ENCODE measurements at regions not wholly inside any gene's neighbourhood (a gene's known extent, or its start where the extent isn't known, plus 50 kb on each side); places are given as distances from the start of the nearest gene placed in this dataset.

DNA sequence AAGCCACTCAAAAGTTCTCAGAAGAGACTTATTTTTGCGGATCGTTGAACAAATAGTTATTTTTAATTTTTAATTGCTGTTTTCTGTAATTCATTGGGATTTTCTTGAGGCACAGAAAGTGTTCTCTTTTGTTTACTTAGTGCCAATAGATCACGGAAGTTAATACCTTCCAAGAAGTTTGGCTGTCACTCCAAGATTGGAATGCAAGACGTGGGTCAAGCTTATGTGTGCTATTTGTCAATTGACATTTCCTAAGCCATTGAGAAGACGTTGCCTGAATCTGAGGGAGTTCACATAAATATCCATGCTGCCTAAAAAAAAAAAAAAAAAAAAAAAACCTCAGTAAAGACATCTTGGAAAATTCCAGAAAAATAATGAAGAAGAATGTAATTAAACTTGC, 1071.4 kb upstream of the ADGRB3 start:
- Histone ChIP-seq H3K27me3 (ENCODE audit: control insufficient read depth in 5 of 5, insufficient read depth in 4 of 5, low read length in 5 of 5) (no peaks in the 10 kb centered on the region), H3K36me3 (ENCODE audit: control insufficient read depth in 5 of 5, insufficient read depth in 5 of 5, low read length in 5 of 5) (no peaks in the 10 kb centered on the region), H3K4me3 (ENCODE audit: low read depth in 1 of 5, low read length in 5 of 5) (no peak overlapping the region), H3K27ac (ENCODE audit: low read depth, low read length) (no peak overlapping the region), H3K9ac (ENCODE audit: low read length in 5 of 5) (no peak overlapping the region), H3K4me1 (ENCODE audit: control insufficient read depth in 5 of 5, insufficient read depth in 5 of 5, low read length in 5 of 5) (no peaks in the 10 kb centered on the region), H3K9me3 (ENCODE audit: control insufficient read depth in 5 of 5, low read length in 5 of 5) (no peaks in the 10 kb centered on the region)

DNA sequence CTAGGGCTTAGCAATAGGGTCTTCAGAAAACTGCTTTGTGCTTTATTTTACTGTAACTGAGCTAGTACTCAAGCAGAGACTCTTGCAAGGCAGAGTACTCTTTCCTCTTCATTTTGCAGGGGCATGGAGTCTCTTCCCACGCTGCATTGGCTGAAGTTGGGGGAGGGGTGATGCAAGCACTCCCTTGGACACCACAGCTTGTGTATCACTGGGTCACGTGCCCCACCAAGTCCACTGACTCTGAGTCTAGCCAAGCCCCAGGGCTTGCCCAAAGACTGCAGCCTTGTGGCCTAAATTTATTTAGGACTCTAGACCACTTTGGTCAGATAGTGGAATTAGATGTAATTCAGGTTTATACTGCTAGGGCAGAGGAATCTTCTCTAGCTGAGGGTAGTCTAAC, 1075.0 kb upstream of the ADGRB3 start:
- H3K36me3 ChIP-seq (ENCODE audit: control insufficient read depth in 5 of 5, insufficient read depth in 5 of 5, low read length in 5 of 5), result no peaks in the 10 kb centered on the region
- no peaks in the 10 kb centered on the region for H3K4me1 ChIP-seq (ENCODE audit: control insufficient read depth in 5 of 5, insufficient read depth in 5 of 5, low read length in 5 of 5)
- H3K4me3 ChIP-seq (ENCODE audit: low read depth in 1 of 5, low read length in 5 of 5), result no peak overlapping the region
- H3K9ac ChIP-seq (ENCODE audit: low read length in 5 of 5), result no peak overlapping the region
- H3K9me3 ChIP-seq (ENCODE audit: control insufficient read depth in 5 of 5, low read length in 5 of 5), result peaks cover 0 to 5% (median 0%) of the 10 kb centered on the region in 5 donors
- H3K27ac ChIP-seq (ENCODE audit: low read depth, low read length), result no peak overlapping the region
- H3K27me3 ChIP-seq (ENCODE audit: control insufficient read depth in 5 of 5, insufficient read depth in 4 of 5, low read length in 5 of 5), result no peaks in the 10 kb centered on the region

GRCh38 chr6:67558985-67559384, 1076.1 kb upstream of the ADGRB3 start:
- Histone ChIP-seq H3K27ac (ENCODE audit: low read depth, low read length) (no peak overlapping the region), H3K9me3 (ENCODE audit: control insufficient read depth in 5 of 5, low read length in 5 of 5) (peaks cover 0 to 5% (median 0%) of the 10 kb centered on the region in 5 donors), H3K27me3 (ENCODE audit: control insufficient read depth in 5 of 5, insufficient read depth in 4 of 5, low read length in 5 of 5) (no peaks in the 10 kb centered on the region), H3K4me3 (ENCODE audit: low read depth in 1 of 5, low read length in 5 of 5) (no peak overlapping the region), H3K36me3 (ENCODE audit: control insufficient read depth in 5 of 5, insufficient read depth in 5 of 5, low read length in 5 of 5) (no peaks in the 10 kb centered on the region), H3K4me1 (ENCODE audit: control insufficient read depth in 5 of 5, insufficient read depth in 5 of 5, low read length in 5 of 5) (no peaks in the 10 kb centered on the region), H3K9ac (ENCODE audit: low read length in 5 of 5) (no peak overlapping the region)

DNA sequence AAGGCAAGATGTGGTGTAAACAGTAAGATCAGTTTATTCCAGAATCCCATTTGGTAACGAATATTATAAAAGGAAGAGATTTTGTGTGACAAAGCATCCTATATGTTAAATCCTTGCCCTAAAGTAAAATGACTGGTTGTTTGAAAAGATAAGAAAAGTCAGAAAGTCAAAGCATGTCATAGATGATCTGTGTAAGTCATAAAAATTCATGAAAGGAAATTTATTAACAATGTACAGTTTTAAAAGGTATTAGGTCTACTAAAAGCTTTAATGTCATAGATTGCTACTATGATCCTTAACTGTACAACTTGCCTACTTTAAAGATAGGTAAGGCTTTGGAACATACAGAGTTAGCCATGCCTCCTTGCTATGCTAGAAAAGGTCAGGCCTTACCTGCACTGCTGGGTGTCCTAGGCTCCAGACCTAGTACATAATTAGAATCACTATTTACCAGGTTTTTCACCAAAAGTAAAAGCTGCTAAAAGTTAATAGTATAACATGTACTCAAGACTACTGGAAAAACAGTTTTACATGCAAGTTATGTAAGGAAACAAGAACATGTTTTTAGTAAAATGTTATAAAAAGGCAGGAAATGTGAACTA, 1090.1 kb upstream of the ADGRB3 start:
- Histone ChIP-seq H3K9me3 (ENCODE audit: control insufficient read depth in 5 of 5, low read length in 5 of 5) (peaks cover 8 to 35% (median 19%) of the 10 kb centered on the region in 5 donors), H3K9ac (ENCODE audit: low read length in 5 of 5) (no peak overlapping the region), H3K36me3 (ENCODE audit: control insufficient read depth in 5 of 5, insufficient read depth in 5 of 5, low read length in 5 of 5) (no peaks in the 10 kb centered on the region), H3K27ac (ENCODE audit: low read depth, low read length) (no peak overlapping the region), H3K27me3 (ENCODE audit: control insufficient read depth in 5 of 5, insufficient read depth in 4 of 5, low read length in 5 of 5) (no peaks in the 10 kb centered on the region), H3K4me1 (ENCODE audit: control insufficient read depth in 5 of 5, insufficient read depth in 5 of 5, low read length in 5 of 5) (no peaks in the 10 kb centered on the region), H3K4me3 (ENCODE audit: low read depth in 1 of 5, low read length in 5 of 5) (peak overlapping the region in 1 of 5 donors; percentile 25)

- H3K9ac ChIP-seq (ENCODE audit: low read length in 5 of 5), result no peak overlapping the region
Measured at GRCh38 chr6:67541586-67541985, 1093.5 kb upstream of the ADGRB3 start.

GRCh38 chr6:67538032-67538431, 1097.0 kb upstream of the ADGRB3 start:
- Histone ChIP-seq H3K9me3 (ENCODE audit: control insufficient read depth in 5 of 5, low read length in 5 of 5) (peaks cover 0 to 14% (median 4%) of the 10 kb centered on the region in 5 donors), H3K36me3 (ENCODE audit: control insufficient read depth in 5 of 5, insufficient read depth in 5 of 5, low read length in 5 of 5) (no peaks in the 10 kb centered on the region), H3K4me3 (ENCODE audit: low read depth in 1 of 5, low read length in 5 of 5) (no peak overlapping the region), H3K9ac (ENCODE audit: low read length in 5 of 5) (no peak overlapping the region), H3K27me3 (ENCODE audit: control insufficient read depth in 5 of 5, insufficient read depth in 4 of 5, low read length in 5 of 5) (no peaks in the 10 kb centered on the region), H3K27ac (ENCODE audit: low read depth, low read length) (no peak overlapping the region), H3K4me1 (ENCODE audit: control insufficient read depth in 5 of 5, insufficient read depth in 5 of 5, low read length in 5 of 5) (no peaks in the 10 kb centered on the region)

More at GRCh38 chr6:67541586-67541985, 1093.5 kb upstream of the ADGRB3 start:
- Histone ChIP-seq H3K36me3 (ENCODE audit: control insufficient read depth in 5 of 5, insufficient read depth in 5 of 5, low read length in 5 of 5) (no peaks in the 10 kb centered on the region), H3K9me3 (ENCODE audit: control insufficient read depth in 5 of 5, low read length in 5 of 5) (peaks cover 8 to 35% (median 19%) of the 10 kb centered on the region in 5 donors), H3K4me3 (ENCODE audit: low read depth in 1 of 5, low read length in 5 of 5) (no peak overlapping the region), H3K27me3 (ENCODE audit: control insufficient read depth in 5 of 5, insufficient read depth in 4 of 5, low read length in 5 of 5) (no peaks in the 10 kb centered on the region), H3K27ac (ENCODE audit: low read depth, low read length) (no peak overlapping the region), H3K4me1 (ENCODE audit: control insufficient read depth in 5 of 5, insufficient read depth in 5 of 5, low read length in 5 of 5) (no peaks in the 10 kb centered on the region)

DNA sequence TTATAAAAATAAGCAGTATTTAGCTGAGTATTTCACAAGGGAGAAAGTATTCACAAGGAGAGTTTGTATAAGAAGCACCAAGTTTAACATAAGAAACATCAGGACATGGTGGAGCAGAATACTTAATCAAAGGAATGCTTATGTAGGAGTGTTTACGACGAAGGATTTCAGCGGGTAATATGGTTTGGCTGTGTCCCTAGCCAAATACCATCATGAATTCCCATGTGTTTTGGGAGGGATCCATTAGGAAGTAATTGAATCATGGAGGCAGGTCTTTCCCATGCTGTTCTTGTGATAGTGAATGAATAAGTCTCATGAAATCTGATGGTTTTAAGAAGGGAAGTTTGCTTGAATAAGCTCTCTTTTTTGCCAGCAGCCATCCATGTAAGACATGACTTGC, 1099.1 kb upstream of the ADGRB3 start:
- H3K27me3 ChIP-seq (ENCODE audit: control insufficient read depth in 5 of 5, insufficient read depth in 4 of 5, low read length in 5 of 5), result no peaks in the 10 kb centered on the region
- H3K4me1 ChIP-seq (ENCODE audit: control insufficient read depth in 5 of 5, insufficient read depth in 5 of 5, low read length in 5 of 5), result no peaks in the 10 kb centered on the region
- H3K9ac ChIP-seq (ENCODE audit: low read length in 5 of 5), result no peak overlapping the region
- H3K9me3 ChIP-seq (ENCODE audit: control insufficient read depth in 5 of 5, low read length in 5 of 5), result peaks cover 0 to under 1% (median 0%) of the 10 kb centered on the region in 5 donors
- H3K4me3 ChIP-seq (ENCODE audit: low read depth in 1 of 5, low read length in 5 of 5), result no peak overlapping the region
- H3K27ac ChIP-seq (ENCODE audit: low read depth, low read length), result no peak overlapping the region
- H3K36me3 ChIP-seq (ENCODE audit: control insufficient read depth in 5 of 5, insufficient read depth in 5 of 5, low read length in 5 of 5), result no peaks in the 10 kb centered on the region

DNA sequence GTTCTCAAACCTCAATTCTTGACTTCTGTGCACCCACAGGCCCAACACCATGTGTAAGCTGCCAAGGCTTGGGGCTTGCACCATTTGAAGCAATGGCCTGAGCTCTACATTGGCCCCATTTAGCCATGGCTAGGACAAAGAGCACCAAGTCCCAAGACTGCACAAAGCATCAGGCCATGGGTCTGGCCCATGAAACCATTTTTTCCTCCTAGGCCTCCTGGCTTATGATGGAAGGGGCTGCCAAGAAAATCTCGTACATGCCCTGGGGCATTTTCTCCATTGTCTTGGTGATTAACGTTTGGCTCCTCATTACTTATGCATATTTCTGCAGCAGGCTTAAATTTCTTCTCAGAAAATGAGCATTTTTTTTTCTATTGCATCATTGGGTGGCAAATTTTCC, 1128.7 kb upstream of the ADGRB3 start:
- no peaks in the 10 kb centered on the region for H3K27me3 ChIP-seq (ENCODE audit: control insufficient read depth in 5 of 5, insufficient read depth in 4 of 5, low read length in 5 of 5)
- peaks cover 0 to 7% (median 4%) of the 10 kb centered on the region in 5 donors for H3K9me3 ChIP-seq (ENCODE audit: control insufficient read depth in 5 of 5, low read length in 5 of 5)
- H3K9ac ChIP-seq (ENCODE audit: low read length in 5 of 5), result no peak overlapping the region
- H3K4me1 ChIP-seq (ENCODE audit: control insufficient read depth in 5 of 5, insufficient read depth in 5 of 5, low read length in 5 of 5), result peaks cover 0 to 4% (median 0%) of the 10 kb centered on the region in 5 donors
- no peak overlapping the region for H3K4me3 ChIP-seq (ENCODE audit: low read depth in 1 of 5, low read length in 5 of 5)
- H3K27ac ChIP-seq (ENCODE audit: low read depth, low read length), result no peak overlapping the region
- H3K36me3 ChIP-seq (ENCODE audit: control insufficient read depth in 5 of 5, insufficient read depth in 5 of 5, low read length in 5 of 5), result no peaks in the 10 kb centered on the region

DNA sequence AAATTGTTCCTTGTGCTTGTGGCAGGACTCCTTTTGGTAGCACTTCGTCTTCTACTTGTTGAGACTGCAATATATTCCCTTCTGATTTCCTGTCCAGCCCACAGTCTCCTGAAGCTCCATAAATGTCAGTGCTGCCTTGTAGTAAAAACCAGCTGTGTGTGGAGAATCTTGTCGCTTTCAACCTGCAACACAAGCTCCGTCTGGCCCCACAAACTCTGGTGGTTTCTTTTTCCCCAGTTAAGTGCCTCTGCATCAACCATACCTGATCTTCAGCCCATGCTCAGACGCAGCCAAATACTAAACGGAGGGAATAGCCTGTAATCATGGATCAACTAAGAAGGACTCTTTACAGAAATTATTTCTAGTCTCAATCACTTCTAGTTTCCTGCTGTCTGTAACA, 1133.3 kb upstream of the ADGRB3 start:
- Histone ChIP-seq H3K27me3 (ENCODE audit: control insufficient read depth in 5 of 5, insufficient read depth in 4 of 5, low read length in 5 of 5) (no peaks in the 10 kb centered on the region), H3K36me3 (ENCODE audit: control insufficient read depth in 5 of 5, insufficient read depth in 5 of 5, low read length in 5 of 5) (no peaks in the 10 kb centered on the region), H3K4me3 (ENCODE audit: low read depth in 1 of 5, low read length in 5 of 5) (no peak overlapping the region), H3K4me1 (ENCODE audit: control insufficient read depth in 5 of 5, insufficient read depth in 5 of 5, low read length in 5 of 5) (peaks cover 0 to 4% (median 0%) of the 10 kb centered on the region in 5 donors), H3K27ac (ENCODE audit: low read depth, low read length) (no peak overlapping the region), H3K9me3 (ENCODE audit: control insufficient read depth in 5 of 5, low read length in 5 of 5) (peaks cover 0 to 10% (median 2%) of the 10 kb centered on the region in 5 donors), H3K9ac (ENCODE audit: low read length in 5 of 5) (no peak overlapping the region)

- no peaks in the 10 kb centered on the region for H3K27me3 ChIP-seq (ENCODE audit: control insufficient read depth in 5 of 5, insufficient read depth in 4 of 5, low read length in 5 of 5)
- H3K4me3 ChIP-seq (ENCODE audit: low read depth in 1 of 5, low read length in 5 of 5), result no peak overlapping the region
- no peak overlapping the region for H3K27ac ChIP-seq (ENCODE audit: low read depth, low read length)
- no peaks in the 10 kb centered on the region for H3K36me3 ChIP-seq (ENCODE audit: control insufficient read depth in 5 of 5, insufficient read depth in 5 of 5, low read length in 5 of 5)
- no peak overlapping the region for H3K9ac ChIP-seq (ENCODE audit: low read length in 5 of 5)
- peaks cover 0 to 4% (median 0%) of the 10 kb centered on the region in 5 donors for H3K4me1 ChIP-seq (ENCODE audit: control insufficient read depth in 5 of 5, insufficient read depth in 5 of 5, low read length in 5 of 5)
- peaks cover 0 to 3% (median 0%) of the 10 kb centered on the region in 5 donors for H3K9me3 ChIP-seq (ENCODE audit: control insufficient read depth in 5 of 5, low read length in 5 of 5)
Measured at GRCh38 chr6:67497749-67498148, 1137.3 kb upstream of the ADGRB3 start.

Data from subcutaneous abdominal adipose tissue (tissue), 5 donors.